ENCODE measurements at regions not wholly inside any gene's neighbourhood (a gene's known extent, or its start where the extent isn't known, plus 50 kb on each side); places are given as distances from the start of the nearest gene placed in this dataset.
"Not testable (repeated sequence)": the region's sequence is repeated elsewhere in the genome, so short reads cannot be mapped to it uniquely, and the experiment has no call there.

- DNase-seq (ENCODE audit: low read depth in 2 of 2, low spot score in 1 of 2) = not testable (repeated sequence)
Observed at GRCh38 chr6:147651-148050, 144.6 kb upstream of the DUSP22 start.

- DNase-seq (ENCODE audit: low read depth in 2 of 2, low spot score in 1 of 2) = peak in 1 of 2 donors; percentile 3
Observed at GRCh38 chr6:148051-148984, 144.0 kb upstream of the DUSP22 start.

GRCh38 chr6:150147-150546 is 142.1 kb upstream of the DUSP22 start:
- DNase-seq (ENCODE audit: low read depth in 2 of 2, low spot score in 1 of 2) = not testable (repeated sequence)

- DNase-seq (ENCODE audit: low read depth in 2 of 2, low spot score in 1 of 2) = not testable (repeated sequence)
Observed at GRCh38 chr6:152436-152835, 139.9 kb upstream of the DUSP22 start.

GRCh38 chr6:153026-153425 is 139.3 kb upstream of the DUSP22 start:
- not testable (repeated sequence) for DNase-seq (ENCODE audit: low read depth in 2 of 2, low spot score in 1 of 2)

GRCh38 chr6:153867-154266 is 138.4 kb upstream of the DUSP22 start:
- DNase-seq (ENCODE audit: low read depth in 2 of 2, low spot score in 1 of 2) = not testable (repeated sequence)

- not testable (repeated sequence) for DNase-seq (ENCODE audit: low read depth in 2 of 2, low spot score in 1 of 2)
Observed at GRCh38 chr6:154321-155092, 137.8 kb upstream of the DUSP22 start.

- DNase-seq (ENCODE audit: low read depth in 2 of 2, low spot score in 1 of 2) = no peak
Observed at GRCh38 chr6:156010-156409, 136.3 kb upstream of the DUSP22 start.

GRCh38 chr6:156441-157140 is 135.7 kb upstream of the DUSP22 start:
- not testable (repeated sequence) for DNase-seq (ENCODE audit: low read depth in 2 of 2, low spot score in 1 of 2)

- DNase-seq (ENCODE audit: low read depth in 2 of 2, low spot score in 1 of 2) = not testable (repeated sequence)
Observed at GRCh38 chr6:157176-157575, 135.1 kb upstream of the DUSP22 start.

GRCh38 chr6:161657-162056 is 130.6 kb upstream of the DUSP22 start:
- not testable (repeated sequence) for DNase-seq (ENCODE audit: low read depth in 2 of 2, low spot score in 1 of 2)

- DNase-seq (ENCODE audit: low read depth in 2 of 2, low spot score in 1 of 2) = no peak
Observed at GRCh38 chr6:164720-165119, 127.6 kb upstream of the DUSP22 start.

GRCh38 chr6:165263-165662 is 127.0 kb upstream of the DUSP22 start:
- DNase-seq (ENCODE audit: low read depth in 2 of 2, low spot score in 1 of 2) = no peak

GRCh38 chr6:165906-166305 is 126.4 kb upstream of the DUSP22 start:
- no peak for DNase-seq (ENCODE audit: low read depth in 2 of 2, low spot score in 1 of 2)

GRCh38 chr6:168865-169455 is 123.3 kb upstream of the DUSP22 start:
- no peak for DNase-seq (ENCODE audit: low read depth in 2 of 2, low spot score in 1 of 2)

- DNase-seq (ENCODE audit: low read depth in 2 of 2, low spot score in 1 of 2) = no peak
Observed at GRCh38 chr6:174036-174435, 118.3 kb upstream of the DUSP22 start.

- no peak for DNase-seq (ENCODE audit: low read depth in 2 of 2, low spot score in 1 of 2)
Observed at GRCh38 chr6:175680-176079, 116.6 kb upstream of the DUSP22 start.

- DNase-seq (ENCODE audit: low read depth in 2 of 2, low spot score in 1 of 2) = no peak
Observed at GRCh38 chr6:176766-177165, 115.5 kb upstream of the DUSP22 start.

GRCh38 chr6:178119-178518 is 114.2 kb upstream of the DUSP22 start:
- DNase-seq (ENCODE audit: low read depth in 2 of 2, low spot score in 1 of 2) = no peak

- DNase-seq (ENCODE audit: low read depth in 2 of 2, low spot score in 1 of 2) = not testable (repeated sequence)
Observed at GRCh38 chr6:178929-179328, 113.4 kb upstream of the DUSP22 start.

GRCh38 chr6:179340-179950 is 112.8 kb upstream of the DUSP22 start:
- no peak for DNase-seq (ENCODE audit: low read depth in 2 of 2, low spot score in 1 of 2)

All from stimulated activated CD8-positive, alpha-beta memory T cell treated with anti-CD3 and anti-CD28 coated beads, Interleukin-4, amount 100 ng/mL, for 1 hour (primary cell).